HG03460 (cell line): ENCODE measurements at regions not wholly inside any gene's neighbourhood (a gene's known extent, or its start where the extent isn't known, plus 50 kb on each side); places are given as distances from the start of the nearest gene placed in this dataset.
"Not testable (repeated sequence)": the region's sequence is repeated elsewhere in the genome, so short reads cannot be mapped to it uniquely, and the experiment has no call there.

Experiments
- ATAC-seq: cut with Tn5 transposase; IDR thresholded peaks from one replicate; pipeline ENCODE4 v1.9.1; 2021; ENCODE audit not compliant: unreplicated experiment

DNA sequence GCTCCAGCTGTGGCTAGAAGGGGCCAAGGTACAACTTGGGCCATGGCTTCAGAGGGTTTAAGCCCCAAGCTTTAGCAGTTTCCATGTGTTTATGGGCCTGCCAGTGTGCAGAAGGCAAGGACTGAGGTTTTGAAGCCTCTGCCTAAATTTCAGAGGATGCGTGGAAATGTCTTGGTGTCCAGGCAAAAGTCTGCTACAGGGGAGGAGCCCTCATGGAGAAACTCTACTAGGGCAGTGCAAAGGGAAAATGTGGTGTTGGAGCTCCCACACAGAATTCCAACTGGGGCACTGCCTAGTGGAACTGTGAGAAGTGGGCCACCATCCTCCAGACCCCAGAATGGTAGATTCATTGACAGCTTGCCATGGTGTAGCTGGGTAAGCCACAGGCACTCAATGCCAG is 527.2 kb upstream of the RORB start:
- no peak for ATAC-seq

- ATAC-seq, result not testable (repeated sequence)
Observed at GRCh38 chr9:73976424-73976823, 520.7 kb upstream of the RORB start.

DNA sequence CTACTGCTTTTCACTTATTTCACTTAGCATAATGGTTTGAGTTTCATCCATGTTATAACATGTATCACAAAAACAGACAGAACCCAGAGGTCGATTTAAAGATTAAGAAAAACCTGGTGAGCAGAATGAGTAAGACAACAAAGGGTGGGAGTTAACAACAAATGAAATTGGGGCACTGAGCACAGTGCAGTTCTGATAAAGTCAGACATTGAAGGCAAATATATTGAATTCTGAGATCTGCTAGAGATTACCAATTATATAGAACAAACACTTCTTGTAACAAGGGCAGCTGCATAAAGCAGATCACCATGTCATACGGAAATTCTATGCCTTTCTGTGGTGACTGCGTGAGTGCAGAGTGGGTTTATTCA is 517.3 kb upstream of the RORB start:
- no peak for ATAC-seq

DNA sequence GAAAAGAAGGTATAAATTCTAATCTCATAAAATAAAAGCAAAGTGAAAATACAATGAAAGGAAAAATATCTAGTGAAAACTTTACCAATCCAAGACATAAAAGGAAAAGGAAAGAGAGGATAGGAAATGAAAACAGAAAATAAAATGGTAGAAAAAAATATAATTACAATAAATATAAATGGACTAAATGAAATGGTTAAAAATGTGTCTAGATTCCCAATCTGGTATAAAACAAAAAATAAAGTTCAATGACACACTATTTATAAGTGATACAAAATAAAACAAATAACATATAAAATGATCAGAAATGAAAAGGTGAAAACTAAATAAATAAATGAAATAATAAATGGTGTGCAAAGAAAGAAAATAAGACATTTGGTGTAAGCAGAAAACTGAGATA is 516.4 kb upstream of the RORB start:
- ATAC-seq, result no peak

DNA sequence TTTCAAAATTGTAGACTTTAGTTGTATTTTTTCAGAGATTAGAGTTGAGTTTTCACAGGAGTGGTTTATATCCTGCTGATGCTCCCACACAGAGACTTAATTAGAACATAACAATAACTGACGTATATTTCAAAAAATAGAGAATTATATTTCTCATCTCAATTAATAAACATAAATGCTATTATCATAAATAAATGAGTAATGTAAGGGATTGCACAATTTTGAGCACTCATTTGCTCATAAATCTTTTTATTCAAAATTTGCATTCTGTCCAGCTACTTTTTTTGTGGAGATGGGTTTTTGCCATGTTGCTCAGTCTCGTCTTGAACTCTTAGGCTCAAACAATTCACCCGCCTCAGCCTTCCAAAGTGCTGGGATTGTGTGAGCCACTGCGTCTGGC is 515.7 kb upstream of the RORB start:
- no peak for ATAC-seq

- no peak for ATAC-seq
Observed at GRCh38 chr9:73995836-73996235, 501.3 kb upstream of the RORB start.

- ATAC-seq, result no peak
Observed at GRCh38 chr9:73996844-73997243, 500.3 kb upstream of the RORB start.

GRCh38 chr9:74001382-74001781 is 495.8 kb upstream of the RORB start:
- ATAC-seq, result no peak

DNA sequence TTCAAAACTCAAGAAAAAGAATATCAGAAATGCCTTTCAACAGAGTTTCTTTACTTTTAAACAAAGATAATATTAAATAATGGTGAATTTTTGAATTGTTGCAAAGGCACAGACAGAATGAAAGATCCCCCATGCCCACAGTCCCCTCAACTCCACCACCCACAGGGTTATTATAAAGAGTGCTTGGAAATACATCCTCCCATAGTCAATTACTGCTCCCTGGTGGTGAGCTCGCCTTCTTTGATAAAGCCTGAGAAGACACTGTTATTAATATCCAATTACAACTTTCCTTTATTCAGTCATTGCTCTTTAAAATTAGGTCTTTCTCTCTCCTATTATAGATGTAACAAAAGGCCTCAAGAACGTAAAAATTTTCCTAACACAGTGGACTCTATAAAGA is 490.2 kb upstream of the RORB start:
- no peak for ATAC-seq

GRCh38 chr9:74007833-74008232 is 489.3 kb upstream of the RORB start:
- ATAC-seq, result no peak

- no peak for ATAC-seq
Observed at GRCh38 chr9:74016004-74016403, 481.1 kb upstream of the RORB start.

GRCh38 chr9:74025402-74025925 is 471.7 kb upstream of the RORB start:
- no peak for ATAC-seq

- ATAC-seq, result no peak
Observed at GRCh38 chr9:74032421-74032820, 464.7 kb upstream of the RORB start.

DNA sequence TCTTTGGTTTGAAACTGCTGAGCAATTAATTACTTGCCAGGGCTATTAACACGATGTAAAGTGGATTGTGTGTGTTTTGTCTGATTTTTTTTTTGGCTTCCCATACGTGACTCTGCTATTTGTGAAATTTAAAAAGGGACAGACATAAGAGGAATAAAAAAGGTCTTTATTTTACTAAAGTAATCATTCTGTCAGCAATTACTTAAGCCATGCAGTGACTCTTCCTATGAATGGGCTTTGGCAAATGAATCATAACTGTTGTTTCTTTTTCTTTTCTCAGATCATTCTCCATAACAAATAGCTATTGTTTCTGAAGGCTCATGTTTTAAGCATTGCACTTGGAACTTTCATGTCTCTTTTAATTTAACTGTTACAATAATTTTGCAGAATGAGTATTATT is 461.3 kb upstream of the RORB start:
- no peak for ATAC-seq

- ATAC-seq, result peak; percentile 78
Observed at GRCh38 chr9:74036549-74037231, 460.4 kb upstream of the RORB start.

GRCh38 chr9:74037274-74037673 is 459.9 kb upstream of the RORB start:
- ATAC-seq, result no peak

- ATAC-seq, result no peak
Observed at GRCh38 chr9:74041588-74041987, 455.5 kb upstream of the RORB start.

DNA sequence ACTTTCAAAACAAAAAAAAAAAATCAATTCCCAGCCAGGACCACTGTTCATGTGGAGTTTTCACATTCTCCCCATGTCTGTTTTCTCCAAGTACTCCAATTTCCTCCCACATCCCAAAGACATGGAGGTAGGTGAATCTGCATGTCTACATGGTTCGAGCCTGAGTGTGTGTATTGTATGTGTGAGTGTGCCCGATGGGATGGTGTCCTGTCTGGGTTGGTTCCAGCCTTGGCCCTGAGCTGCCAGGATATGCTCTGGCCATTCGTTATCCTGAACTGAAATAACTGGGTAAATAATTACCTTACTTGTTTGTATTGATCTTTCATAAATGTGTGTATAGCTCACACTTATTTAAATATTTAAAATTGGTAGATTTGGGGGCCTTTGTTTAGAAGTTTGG is 452.3 kb upstream of the RORB start:
- ATAC-seq, result no peak

GRCh38 chr9:74056023-74056422 is 441.1 kb upstream of the RORB start:
- ATAC-seq, result no peak

DNA sequence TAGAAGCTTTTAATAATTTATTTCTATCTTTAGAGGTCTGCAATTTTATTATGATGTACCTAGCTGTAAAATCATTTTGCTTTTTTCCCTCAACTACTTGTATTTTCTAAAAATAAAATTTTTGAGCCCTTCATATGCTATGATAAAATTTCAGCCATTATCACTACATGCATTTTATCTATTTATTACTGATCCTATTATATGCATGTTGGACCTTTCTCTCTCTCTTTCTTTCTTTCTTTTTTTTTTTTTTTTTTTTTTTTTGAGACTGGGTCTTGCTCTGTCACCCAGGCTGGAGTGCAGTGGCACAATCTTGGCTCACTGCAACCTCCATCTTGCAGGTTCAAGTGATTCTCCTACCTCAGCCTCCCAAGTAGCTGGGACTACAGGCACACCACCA is 440.1 kb upstream of the RORB start:
- not testable (repeated sequence) for ATAC-seq

- ATAC-seq, result no peak
Observed at GRCh38 chr9:74064702-74065101, 432.4 kb upstream of the RORB start.

DNA sequence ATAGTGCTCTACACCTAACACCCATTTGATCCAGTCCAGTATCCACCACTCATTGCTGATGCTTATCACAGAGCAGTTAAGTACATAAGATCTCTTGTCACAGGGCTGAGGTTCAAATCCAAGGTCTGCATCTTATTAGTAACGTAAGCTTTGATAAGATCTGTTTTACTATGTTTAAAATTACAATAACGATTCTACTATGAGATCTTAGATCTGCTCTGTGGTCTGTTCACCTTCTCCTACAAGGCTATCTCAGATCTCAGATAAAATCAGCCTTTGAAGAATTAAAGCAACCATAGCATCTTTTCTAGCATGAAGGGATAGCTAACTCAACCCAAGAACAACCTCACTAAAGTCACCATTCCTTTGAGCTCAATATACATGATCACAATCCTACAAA is 431.0 kb upstream of the RORB start:
- ATAC-seq, result no peak

DNA sequence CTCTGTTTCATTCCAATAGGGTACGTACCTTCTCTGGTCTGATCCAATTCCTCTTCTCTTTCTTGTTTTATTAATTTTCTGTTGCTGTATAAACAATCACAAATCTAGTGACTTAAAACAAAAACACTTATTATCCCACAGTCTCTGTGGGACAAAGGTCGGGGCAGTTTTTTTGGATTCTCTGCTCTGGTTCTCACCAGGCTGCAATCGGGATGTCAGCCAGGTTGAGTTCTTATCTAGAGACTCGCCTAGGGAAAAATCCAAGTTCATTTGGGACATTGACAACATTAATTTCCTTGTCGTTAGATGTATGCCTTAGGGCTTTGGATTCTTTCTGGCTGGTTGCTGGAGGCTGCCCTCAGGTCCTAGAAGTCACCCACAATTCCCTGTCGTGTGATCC is 430.5 kb upstream of the RORB start:
- ATAC-seq, result no peak
